ENCODE measurements at regions not wholly inside any gene's neighbourhood (a gene's known extent, or its start where the extent isn't known, plus 50 kb on each side); places are given as distances from the start of the nearest gene placed in this dataset.

DNA sequence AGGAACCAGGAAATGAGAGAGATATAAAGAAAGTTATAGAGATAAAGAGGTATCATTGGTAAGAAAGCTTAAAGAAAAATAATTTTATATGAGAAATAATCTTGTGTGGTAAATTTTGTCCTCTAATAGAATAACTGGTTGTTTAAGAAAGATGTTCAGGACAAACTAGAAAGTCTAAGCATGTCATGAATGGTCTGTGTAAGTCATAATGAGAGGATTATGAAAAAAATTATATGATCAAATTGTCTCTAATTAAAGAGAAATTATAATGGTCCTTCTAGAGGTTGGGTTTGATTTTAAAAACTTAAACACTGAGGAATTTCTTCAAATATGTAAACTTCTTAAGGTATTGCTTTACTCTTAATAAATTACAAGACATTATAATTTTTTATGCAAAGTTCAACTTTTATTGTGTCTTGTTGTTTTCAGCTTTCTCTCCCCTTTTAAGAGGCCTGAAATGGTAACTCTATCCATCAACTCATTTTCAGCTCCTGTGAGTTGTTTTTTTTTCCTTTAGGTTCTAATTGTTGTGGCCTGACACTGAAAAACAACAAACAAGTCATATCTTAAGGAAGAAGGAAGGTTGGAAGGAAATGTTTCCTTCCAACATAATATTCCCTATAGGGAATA is 88.2 kb upstream of the CNOT2 start:
- peak; percentile 42 for DNase-seq (ENCODE audit: low spot score)

GRCh38 chr12:70157099-70157498 is 86.1 kb upstream of the CNOT2 start:
- DNase-seq (ENCODE audit: low spot score): peak; percentile 17

DNA sequence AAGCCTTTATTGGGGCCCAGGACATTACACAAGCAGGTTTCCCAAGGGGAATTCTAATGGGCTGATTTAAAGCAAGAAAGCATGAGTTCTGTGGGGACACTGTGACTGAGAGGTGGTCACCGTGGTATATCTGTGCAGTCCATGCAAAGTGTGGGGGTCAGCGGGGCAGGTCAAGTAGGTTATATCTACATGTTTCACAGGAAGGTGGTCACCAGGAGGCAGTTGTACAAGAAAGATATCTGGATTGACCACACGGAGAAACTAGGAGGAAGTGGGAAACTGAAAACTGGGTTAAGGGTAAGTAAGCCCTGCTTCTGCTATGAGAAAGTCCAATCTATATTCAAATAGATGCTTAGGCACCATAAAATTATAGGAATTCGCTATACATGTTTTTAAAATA is 77.8 kb upstream of the CNOT2 start:
- DNase-seq (ENCODE audit: low spot score): no peak

DNA sequence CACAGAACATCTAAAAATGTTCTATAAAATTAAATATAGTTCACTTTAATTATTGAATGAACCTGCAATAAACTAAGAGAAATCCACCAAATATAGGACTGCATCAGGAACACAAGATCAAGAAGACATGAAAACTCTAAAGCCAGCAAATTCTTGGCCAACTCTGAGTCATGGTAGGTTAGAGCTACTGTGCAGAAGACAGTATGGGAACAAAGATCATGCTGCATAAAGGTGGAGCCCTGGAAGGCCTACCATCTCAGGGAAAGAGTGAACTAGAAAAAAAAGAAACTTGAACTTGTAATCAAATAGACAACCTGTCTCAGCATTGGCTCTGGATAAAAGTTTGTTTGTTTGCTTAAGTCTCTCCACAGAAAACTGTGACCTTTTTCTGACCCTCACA is 66.9 kb upstream of the CNOT2 start:
- DNase-seq (ENCODE audit: low spot score): no peak

GRCh38 chr12:70177631-70178030 is 65.6 kb upstream of the CNOT2 start:
- DNase-seq (ENCODE audit: low spot score): no peak

- no peak for DNase-seq (ENCODE audit: low spot score)
Observed at GRCh38 chr12:70178038-70178437, 65.2 kb upstream of the CNOT2 start.

DNA sequence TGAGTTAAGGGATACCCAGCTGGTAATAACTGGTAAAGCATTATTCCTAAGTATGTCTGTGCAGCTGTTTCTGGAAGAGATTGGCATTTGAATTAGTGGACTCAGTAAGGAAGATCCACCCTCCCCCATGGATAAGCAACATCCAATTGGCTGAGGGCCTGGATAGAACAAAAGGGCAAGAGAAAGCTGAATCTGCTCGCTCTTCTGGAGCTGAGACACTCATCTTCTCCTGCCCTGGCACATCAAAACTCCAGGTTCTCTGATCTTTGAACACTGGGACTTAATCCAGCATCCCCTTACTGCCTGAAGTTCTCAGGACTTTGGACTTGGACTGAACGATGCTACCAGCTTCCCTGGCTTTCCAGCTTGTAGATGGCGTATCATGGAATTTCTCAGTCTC is 63.1 kb upstream of the CNOT2 start:
- DNase-seq (ENCODE audit: low spot score): no peak

GRCh38 chr12:70185301-70185700 is 57.9 kb upstream of the CNOT2 start:
- DNase-seq (ENCODE audit: low spot score): no peak

- no peak for DNase-seq (ENCODE audit: low spot score)
Observed at GRCh38 chr12:70186436-70186835, 56.8 kb upstream of the CNOT2 start.

- no peak for DNase-seq (ENCODE audit: low spot score)
Observed at GRCh38 chr12:70190262-70191010, 52.8 kb upstream of the CNOT2 start.

Measured in NAMALWA (cell line).